GM12864 (cell line): ENCODE measurements at regions not wholly inside any gene's neighbourhood (a gene's known extent, or its start where the extent isn't known, plus 50 kb on each side); places are given as distances from the start of the nearest gene placed in this dataset.
"Not testable (repeated sequence)": the region's sequence is repeated elsewhere in the genome, so short reads cannot be mapped to it uniquely, and the experiment has no call there.

ENCODE experiments used
- DNase-seq: peaks from one replicate; pipeline ENCODE4 v3.0.0-alpha.2; 2011; ENCODE audit warnings: low read depth
- H3K4me3 ChIP-seq: 2 replicates; pipeline ENCODE4 v1.5.1; 2011; ENCODE audit warnings: mild to moderate bottlenecking, low read depth, low read length, control low read depth
- TF ChIP-seq, protein P1 (sequence below): IDR thresholded peaks from 2 replicates; pipeline ENCODE4 v1.5.1; 2011; ENCODE audit warnings: low read depth, mild to moderate bottlenecking, moderate library complexity, low read length, control low read depth, inconsistent platforms; ENCODE audit errors: missing control alignments

DNA sequence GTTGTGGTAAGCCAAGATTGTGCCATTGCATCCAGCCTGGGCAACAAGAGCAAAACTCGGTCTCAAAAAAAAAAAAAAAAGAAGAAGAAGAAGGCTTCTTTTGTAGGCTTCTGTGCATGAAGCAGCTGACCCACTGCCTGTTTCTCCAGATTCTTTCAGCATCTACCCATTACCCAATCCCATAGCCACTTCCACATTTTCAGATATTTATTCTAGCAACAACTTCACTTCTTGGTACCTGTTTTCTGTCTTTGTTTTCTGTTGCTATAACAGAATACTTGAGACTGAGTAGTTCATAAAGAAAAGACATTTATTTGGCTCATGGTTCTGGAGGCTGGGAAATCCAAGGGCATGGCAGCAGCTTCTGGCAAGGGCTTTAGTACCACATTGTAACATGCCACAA is 95.3 kb upstream of the SGK1 start:
- no peak overlapping the region for H3K4me3 ChIP-seq
- TF ChIP-seq, protein P1, sequence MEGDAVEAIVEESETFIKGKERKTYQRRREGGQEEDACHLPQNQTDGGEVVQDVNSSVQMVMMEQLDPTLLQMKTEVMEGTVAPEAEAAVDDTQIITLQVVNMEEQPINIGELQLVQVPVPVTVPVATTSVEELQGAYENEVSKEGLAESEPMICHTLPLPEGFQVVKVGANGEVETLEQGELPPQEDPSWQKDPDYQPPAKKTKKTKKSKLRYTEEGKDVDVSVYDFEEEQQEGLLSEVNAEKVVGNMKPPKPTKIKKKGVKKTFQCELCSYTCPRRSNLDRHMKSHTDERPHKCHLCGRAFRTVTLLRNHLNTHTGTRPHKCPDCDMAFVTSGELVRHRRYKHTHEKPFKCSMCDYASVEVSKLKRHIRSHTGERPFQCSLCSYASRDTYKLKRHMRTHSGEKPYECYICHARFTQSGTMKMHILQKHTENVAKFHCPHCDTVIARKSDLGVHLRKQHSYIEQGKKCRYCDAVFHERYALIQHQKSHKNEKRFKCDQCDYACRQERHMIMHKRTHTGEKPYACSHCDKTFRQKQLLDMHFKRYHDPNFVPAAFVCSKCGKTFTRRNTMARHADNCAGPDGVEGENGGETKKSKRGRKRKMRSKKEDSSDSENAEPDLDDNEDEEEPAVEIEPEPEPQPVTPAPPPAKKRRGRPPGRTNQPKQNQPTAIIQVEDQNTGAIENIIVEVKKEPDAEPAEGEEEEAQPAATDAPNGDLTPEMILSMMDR: no peak
- no peak for DNase-seq

DNA sequence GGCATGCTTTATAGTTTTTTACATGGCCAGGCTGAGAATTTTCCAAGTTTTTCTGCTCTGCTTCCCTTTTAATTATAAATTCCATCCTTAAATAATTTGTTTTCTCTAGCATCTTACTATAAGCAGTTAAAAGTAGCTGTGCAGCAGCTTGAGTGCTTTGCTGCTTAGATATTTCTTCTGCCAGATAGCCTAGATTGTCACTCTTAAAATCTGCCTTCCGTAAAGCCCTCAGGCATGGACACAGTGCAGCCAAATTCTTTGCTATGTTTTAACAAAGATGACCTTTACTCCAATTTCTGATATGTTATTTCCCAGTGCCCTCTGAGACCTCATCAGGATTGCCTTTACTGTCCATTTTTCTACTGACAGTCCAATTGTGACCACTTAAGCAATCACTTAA is 92.6 kb upstream of the SGK1 start:
- H3K4me3 ChIP-seq: no peak overlapping the region
- no peak for DNase-seq
- TF ChIP-seq, protein P1: no peak

DNA sequence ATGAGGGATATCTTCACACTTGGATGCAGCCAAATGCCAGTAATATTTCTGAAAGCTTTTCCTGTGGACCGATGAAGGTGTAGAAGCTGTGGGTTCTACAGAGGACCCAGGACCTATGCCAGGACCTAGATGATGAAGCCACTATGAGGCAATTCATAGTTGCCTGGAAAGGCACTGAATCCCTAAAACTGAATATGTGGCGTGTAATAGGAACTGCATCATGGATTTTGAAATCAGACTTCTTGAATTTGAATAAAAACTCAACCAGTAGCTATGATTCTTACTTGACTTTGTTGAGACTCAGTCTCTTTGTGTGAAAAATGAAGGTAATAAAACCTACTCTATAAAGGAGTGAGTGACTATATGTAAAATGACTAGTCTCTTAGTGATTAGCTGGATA is 89.9 kb upstream of the SGK1 start:
- DNase-seq: no peak
- TF ChIP-seq, protein P1: no peak
- no peak overlapping the region for H3K4me3 ChIP-seq

GRCh38 chr6:134406311-134406710 is 88.4 kb upstream of the SGK1 start:
- no peak for DNase-seq
- TF ChIP-seq, protein P1: no peak
- H3K4me3 ChIP-seq: no peak overlapping the region

DNA sequence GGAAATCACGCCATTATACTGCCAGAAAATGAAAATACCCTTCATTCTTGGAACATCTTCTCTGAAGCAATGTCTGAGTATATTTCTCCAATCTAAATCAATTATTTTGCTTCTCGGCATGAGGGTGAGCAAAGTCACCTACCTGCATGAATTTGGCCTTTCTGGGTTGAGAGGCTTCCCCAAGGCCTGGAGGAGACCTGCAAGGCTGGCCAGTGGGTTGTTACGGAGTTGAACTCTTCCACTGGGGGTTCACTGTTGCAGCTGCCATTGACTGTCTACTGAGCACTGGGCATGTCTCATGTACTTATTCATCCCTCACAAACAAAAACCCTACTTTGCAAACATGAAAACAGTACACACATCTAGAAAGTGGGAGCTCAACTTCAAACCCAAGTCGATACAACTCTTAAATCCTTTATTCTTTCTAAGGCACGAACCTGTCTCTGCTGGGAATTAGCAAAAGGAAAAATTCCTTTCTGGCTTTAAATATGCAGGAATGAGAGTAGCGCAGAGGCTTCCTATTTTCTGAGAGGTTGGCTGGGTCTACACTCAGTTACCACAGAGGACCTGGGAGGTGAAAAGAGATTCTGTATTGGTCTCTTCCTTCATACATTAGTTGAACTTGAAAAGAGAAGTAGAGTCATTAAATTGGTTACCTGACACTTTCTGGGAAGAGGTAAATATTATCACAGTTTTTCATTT is 87.6 kb upstream of the SGK1 start:
- TF ChIP-seq, protein P1: no peak
- no peak for DNase-seq
- no peak overlapping the region for H3K4me3 ChIP-seq

DNA sequence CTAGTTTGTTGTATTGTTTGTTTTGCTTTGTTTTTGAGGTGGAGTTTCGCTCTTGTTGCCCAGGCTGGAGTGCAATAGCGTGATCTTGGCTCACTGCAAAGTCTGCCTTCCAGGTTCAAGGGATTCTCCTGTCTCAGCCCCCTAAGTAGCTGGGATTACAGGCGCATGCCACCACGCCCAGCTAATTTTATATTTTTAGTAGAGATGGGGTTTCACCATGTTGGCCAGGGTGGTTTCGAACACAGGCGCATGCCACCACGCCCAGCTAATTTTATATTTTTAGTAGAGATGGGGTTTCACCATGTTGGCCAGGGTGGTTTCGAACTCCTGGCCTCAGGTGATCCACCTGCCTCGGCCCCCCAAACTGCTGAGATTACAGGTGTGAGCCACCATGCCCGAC is 85.4 kb upstream of the SGK1 start:
- H3K4me3 ChIP-seq, DNase-seq: not testable (repeated sequence)

GRCh38 chr6:134402372-134402984 is 84.6 kb upstream of the SGK1 start:
- TF ChIP-seq, protein P1: no peak
- no peak for DNase-seq
- no peak overlapping the region for H3K4me3 ChIP-seq
